Right ventricle myocardium inferior (tissue), 1 donor: ENCODE measurements at regions not wholly inside any gene's neighbourhood (a gene's known extent, or its start where the extent isn't known, plus 50 kb on each side); places are given as distances from the start of the nearest gene placed in this dataset.

ENCODE experiments used
- ATAC-seq: fragments of 200-7000 bp; cut with Tn5 transposase; one replicate; pipeline ENCODE4 v1.9.1; 2020; ENCODE audit warnings: mild to moderate bottlenecking, moderate library complexity
- DNase-seq: peaks from one replicate; pipeline ENCODE4 v3.0.0; 2021; ENCODE audit errors: missing footprints
- intact Hi-C: fragments of 100-400 bp; cut with DNase I; formaldehyde crosslinking; loops from one replicate; pipeline ENCODE4 v1.11.0; 2022
- donor health status: DM: no; HTN: yes; CAD: no; lungs with severe emphysema.

GRCh38 chr5:173453167-173453566, 125.0 kb upstream of the STC2 start:
- no peak for DNase-seq
- intact Hi-C loops, result loop anchor here (5.0 kb wide), 2 partner anchors 84 to 121 kb away; no protein-coding TSS in a partner anchor
- ATAC-seq, result no peak

- intact Hi-C loops, result loop anchor here (5.0 kb wide), 2 partner anchors 85 to 120 kb away; no protein-coding TSS in a partner anchor
- ATAC-seq (peak; percentile 71), DNase-seq (no peak)
These were observed 124.1 kb upstream of the STC2 start for GRCh38 chr5:173452119-173452905.

DNA sequence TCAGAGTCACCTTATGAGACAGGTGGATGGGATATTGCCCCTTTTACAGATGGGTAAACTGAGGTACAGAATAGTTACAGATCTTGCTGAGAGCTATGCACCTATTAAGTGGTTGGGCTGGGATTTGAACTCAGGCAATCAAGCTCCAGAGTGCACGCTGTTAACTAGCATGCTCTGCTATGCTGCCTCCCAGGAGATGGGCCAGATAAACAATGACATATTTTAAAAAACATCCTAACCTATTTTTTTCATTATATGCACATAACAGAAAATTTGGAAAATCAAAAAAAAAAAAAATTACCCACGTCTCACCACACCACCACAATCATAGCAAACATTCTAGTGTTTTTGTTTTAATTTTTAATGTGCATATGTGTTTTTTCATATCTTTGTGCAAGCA, 123.4 kb upstream of the STC2 start:
- intact Hi-C loops, result loop anchor here (5.0 kb wide), 2 partner anchors 86 to 119 kb away; no protein-coding TSS in a partner anchor
- ATAC-seq (no peak), DNase-seq (no peak)

DNA sequence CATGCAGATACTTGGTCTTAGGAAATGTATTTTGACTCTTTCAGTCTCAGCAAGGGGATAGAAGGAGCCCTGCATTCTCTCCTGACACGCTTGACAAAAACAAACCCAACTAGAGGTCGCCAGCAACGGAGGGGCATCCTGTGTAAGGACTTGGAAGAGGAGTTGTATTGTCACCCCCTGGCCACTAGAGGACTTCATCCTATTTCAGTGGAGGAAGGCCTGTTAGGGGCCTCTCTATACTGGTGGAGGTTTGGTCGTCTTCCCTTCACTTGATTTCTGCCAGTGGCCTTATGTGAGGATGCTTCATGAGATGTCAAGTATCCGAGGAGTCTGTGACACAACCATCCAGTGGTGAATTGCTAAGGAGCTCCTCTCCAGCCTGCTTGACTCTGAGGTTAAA, 122.8 kb upstream of the STC2 start:
- ATAC-seq, result no peak
- intact Hi-C loops, result loop anchor here (5.0 kb wide), 2 partner anchors 86 to 119 kb away; no protein-coding TSS in a partner anchor

DNA sequence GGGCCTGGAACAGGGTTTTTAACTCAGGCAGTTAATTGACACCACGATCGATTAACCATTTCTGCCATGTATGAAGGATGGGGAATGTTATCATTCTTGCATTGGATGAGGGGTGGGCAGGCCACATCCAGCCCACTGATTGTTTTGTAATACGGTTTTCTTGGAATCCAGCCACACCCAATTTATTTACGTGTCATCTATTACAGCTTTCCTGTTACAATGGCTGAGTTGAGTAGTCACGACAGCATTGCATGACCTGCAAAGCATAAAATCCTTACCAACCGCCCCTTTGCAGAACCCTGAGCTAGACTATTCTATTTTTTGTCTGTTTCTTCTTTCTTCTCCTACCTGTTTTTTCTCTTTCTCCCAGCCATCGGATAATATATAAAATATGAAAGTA, 122.0 kb upstream of the STC2 start:
- ATAC-seq, result no peak
- intact Hi-C loops, result loop anchor here (5.0 kb wide), 2 partner anchors 87 to 118 kb away; no protein-coding TSS in a partner anchor
- DNase-seq, result no peak

More for the DNA sequence above, 122.8 kb upstream of the STC2 start:
- no peak for DNase-seq

DNA sequence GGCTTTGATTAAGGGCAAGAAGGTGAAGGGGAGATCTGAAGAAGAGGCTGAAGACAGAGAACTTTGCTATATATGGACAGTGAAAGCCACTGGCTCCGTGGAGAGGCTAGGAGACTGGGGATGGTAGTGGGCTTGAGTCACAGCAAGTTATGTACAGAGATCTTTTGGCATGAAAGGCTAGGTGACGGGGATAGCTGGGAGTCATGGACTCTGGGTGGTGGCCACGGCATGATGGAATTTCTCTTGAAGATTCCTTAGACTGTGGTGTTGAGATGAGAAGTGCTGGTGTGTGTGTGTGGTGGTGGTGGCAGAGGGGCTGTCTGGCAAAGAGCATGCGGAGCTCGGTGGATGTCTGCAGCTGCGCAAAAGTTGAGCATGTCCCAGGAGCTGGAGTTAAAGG, 120.6 kb upstream of the STC2 start:
- ATAC-seq, result no peak
- DNase-seq, result no peak
- intact Hi-C loops, result no loop called here

DNA sequence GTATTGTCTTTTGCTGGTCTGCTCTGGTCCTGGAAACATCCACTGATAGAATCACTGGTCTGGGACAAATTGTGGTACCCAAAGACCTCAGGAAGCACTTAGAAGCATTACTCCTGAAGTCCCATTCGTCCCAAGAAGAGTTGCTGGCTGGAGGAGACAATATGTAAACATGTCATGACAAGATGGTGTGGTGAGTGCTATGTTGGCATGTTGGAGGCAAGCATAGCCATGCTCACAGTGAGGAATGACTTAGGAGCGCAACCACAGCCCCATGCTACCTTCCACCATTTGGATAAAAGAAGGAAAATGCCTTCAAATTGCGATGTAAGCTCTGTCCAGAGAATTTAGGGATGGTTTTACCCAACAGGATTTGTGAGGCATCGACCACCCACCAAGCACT, 115.8 kb upstream of the STC2 start:
- intact Hi-C loops, result no loop called here
- ATAC-seq (no peak), DNase-seq (no peak)

DNA sequence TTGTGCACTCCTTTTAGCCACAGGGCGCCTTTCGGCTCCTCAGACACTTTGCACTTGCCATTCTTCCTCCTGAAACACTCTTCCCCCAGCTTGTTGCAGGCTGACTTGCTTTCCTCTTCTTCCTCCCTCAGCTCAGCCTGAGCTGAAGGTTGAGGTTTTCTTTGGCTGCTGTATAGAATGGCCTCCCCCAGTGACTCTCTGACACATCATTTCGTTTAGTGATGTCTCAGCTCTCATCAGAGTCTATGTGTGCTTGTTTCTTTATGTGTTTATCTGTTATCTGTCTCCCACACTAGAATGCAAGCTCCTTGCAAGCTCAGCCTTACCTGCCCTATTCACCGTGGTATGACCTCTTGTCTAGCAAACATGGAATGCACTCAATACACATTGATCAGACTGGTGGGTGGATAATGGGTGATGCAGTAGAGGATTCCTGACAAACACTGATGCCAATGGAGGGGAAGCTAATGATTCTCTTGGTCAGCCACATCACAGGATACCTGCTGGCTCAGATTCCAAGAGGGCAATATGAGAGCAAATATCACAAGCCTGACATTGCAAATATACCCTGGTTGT, 112.9 kb upstream of the STC2 start:
- intact Hi-C loops, result no loop called here
- ATAC-seq, result no peak

DNA sequence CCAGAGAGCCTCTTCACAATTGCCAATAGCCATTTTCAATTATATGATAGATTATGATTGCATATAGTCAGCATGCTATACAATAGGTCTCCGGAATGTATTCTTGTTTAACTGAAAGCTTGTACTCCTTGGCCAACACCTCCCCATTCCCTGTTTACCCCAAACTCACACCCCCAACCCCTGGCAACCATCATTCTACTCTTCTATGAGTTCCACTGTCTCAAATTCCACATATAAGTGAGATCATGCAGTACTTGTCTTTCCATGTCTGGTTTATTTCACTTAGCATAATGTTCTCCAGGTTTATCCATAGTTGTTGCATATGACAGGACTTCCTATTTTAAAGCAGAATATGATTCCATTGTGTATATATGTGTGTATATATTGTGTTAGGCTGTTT, 110.7 kb upstream of the STC2 start:
- no peak for ATAC-seq
- intact Hi-C loops, result no loop called here
- DNase-seq, result no peak

More for the DNA sequence above, 112.9 kb upstream of the STC2 start:
- DNase-seq, result no peak

- ATAC-seq (peak; percentile 41), DNase-seq (no peak)
- intact Hi-C loops, result no loop called here
These were observed 107.2 kb upstream of the STC2 start for GRCh38 chr5:173435447-173435846.

- DNase-seq (no peak), ATAC-seq (no peak)
- intact Hi-C loops, result no loop called here
These were observed 106.1 kb upstream of the STC2 start for GRCh38 chr5:173434270-173434669.

DNA sequence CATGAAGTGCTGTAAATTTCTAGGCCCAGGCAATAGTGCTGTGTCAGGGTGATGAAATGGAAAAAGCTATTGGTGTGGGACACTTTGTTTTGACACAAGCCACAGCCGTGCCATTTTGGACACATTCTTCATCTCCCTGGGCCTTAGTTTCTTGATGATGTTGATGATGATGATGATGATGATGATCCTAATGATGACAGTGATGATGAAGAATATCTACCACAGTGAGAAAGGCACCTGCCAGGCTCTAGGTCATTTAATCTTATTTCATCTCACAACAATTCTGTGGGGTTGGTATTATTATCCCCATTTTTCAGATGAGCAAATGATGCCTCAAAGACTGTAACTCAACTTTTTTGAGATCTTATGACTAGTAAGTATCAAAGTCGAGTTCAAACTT, 102.2 kb upstream of the STC2 start:
- no peak for DNase-seq
- intact Hi-C loops, result no loop called here

DNA sequence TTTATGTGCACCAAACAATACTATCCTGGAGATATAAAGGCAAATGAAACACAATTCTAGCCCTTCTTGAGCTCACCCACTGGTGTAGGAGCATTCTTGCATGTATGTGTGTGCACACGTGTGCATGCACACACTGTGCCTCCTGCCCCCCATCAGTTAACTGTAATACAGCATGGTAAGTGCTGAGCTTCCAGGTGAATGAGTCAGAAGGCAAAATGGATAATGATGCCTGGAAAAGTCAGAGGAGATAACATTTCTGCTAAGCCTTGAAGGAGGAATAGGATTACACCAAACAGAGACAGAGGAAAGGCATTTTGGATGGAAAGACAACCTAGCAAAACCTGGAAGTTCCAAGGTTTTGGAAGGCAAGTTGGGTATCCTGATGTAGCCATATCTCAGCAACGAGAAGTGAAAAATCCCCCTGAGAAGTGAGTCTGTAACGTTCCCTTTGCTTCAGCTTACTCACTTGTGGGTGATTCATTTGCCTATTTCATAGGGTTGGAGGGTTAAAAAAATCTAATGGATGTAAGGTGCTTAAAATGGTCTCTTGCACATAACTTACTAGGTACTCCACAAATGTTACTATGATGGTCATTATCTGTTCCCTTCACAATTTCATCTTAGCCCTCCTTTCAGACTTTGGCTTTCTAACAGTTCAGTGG, 101.4 kb upstream of the STC2 start:
- intact Hi-C loops, result no loop called here
- DNase-seq (no peak), ATAC-seq (no peak)

More for the DNA sequence above, 102.2 kb upstream of the STC2 start:
- ATAC-seq, result no peak

- DNase-seq, result no peak
- ATAC-seq, result peak; percentile 77
- intact Hi-C loops, result no loop called here
These were observed 95.4 kb upstream of the STC2 start for GRCh38 chr5:173423452-173424117.

GRCh38 chr5:173420108-173420507, 91.9 kb upstream of the STC2 start:
- intact Hi-C loops, result no loop called here
- DNase-seq (no peak), ATAC-seq (no peak)

GRCh38 chr5:173413471-173413982, 85.3 kb upstream of the STC2 start:
- DNase-seq, result no peak
- no peak for ATAC-seq
- intact Hi-C loops, result no loop called here

DNA sequence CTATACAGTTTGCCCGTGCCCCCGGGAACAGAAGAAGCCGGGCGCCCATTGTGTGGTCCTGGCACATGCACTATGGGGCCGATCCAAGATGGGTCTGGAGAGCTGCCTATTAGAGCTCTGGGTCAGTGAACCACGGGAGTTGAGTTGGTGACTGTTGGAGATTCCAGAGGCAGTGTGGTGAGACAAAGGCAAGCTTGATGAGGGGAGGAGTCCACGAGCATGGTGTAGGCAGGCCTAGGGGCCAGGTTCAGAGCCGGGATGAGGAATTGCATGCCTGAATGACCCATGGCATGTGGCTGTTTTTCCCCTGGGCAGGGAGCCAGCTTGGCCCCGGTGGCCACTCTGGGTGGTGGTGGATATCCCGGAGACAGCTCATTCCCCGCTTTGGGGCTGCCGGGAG, 84.4 kb upstream of the STC2 start:
- DNase-seq, result no peak
- ATAC-seq, result peak; percentile 46
- intact Hi-C loops, result no loop called here

- intact Hi-C loops, result no loop called here
- DNase-seq, result no peak
- ATAC-seq, result no peak
These were observed 83.8 kb upstream of the STC2 start for GRCh38 chr5:173411791-173412555.
